ENCODE measurements at regions not wholly inside any gene's neighbourhood (a gene's known extent, or its start where the extent isn't known, plus 50 kb on each side); places are given as distances from the start of the nearest gene placed in this dataset.

- TF ChIP-seq CTCF (IDR thresholded peaks at IDR 0.05) (no peak), POLR2A (IDR thresholded peaks at IDR 0.05) (no peak)
Measured at GRCh38 chr22:46060292-46061123, 83.5 kb upstream of the WNT7B start.

Data from upper lobe of left lung (tissue), 4 donors.